ENCODE measurements at regions not wholly inside any gene's neighbourhood (a gene's known extent, or its start where the extent isn't known, plus 50 kb on each side); places are given as distances from the start of the nearest gene placed in this dataset.

- Histone ChIP-seq H4K20me1 (ENCODE audit: insufficient read depth) (no peaks in the 10 kb centered on the region), H3K4me2 (ENCODE audit: unreplicated experiment) (no peak overlapping the region), H3K9me3 (ENCODE audit: low read depth) (no peaks in the 10 kb centered on the region), H3K9ac (no peak overlapping the region), H3F3A (ENCODE audit: insufficient read depth) (peaks cover 30% of the 10 kb centered on the region), H3K36me3 (ENCODE audit: low read depth) (no peaks in the 10 kb centered on the region), H3K9me2 (ENCODE audit: insufficient read depth) (no peaks in the 10 kb centered on the region), H3K4me1 (ENCODE audit: insufficient read depth) (peaks cover 36% of the 10 kb centered on the region), H2AFZ (no peak overlapping the region), H3K27me3 (replicated peaks; ENCODE audit: insufficient read depth) (no peaks in the 10 kb centered on the region), H3K79me2 (ENCODE audit: insufficient read depth) (no peaks in the 10 kb centered on the region), H3K4me3 (no peak overlapping the region), H3K27ac (no peak overlapping the region)
- in situ Hi-C loops (cut with MboI), result no loop called here
- no peak for TF ChIP-seq EZH2 (IDR thresholded peaks at IDR 0.05; ENCODE audit: insufficient read depth, poor library complexity, severe bottlenecking)
- TF ChIP-seq EZH2phosphoT487 (IDR thresholded peaks at IDR 0.05; ENCODE audit: insufficient read depth, low read depth), result no peak
- DNase-seq, result peak; percentile 38
- WGBS, 2 experiments (ENCODE audit: low coverage in 1 of 2, low lambda C conversion rate in 2 of 2, missing lambda C conversion rate in 2 of 2), result 72 to 75% methylated on average over 3 of the region's 3 CpGs
Observed at GRCh38 chr17:20925091-20925490, 117.7 kb downstream of the USP22 start.

DNA sequence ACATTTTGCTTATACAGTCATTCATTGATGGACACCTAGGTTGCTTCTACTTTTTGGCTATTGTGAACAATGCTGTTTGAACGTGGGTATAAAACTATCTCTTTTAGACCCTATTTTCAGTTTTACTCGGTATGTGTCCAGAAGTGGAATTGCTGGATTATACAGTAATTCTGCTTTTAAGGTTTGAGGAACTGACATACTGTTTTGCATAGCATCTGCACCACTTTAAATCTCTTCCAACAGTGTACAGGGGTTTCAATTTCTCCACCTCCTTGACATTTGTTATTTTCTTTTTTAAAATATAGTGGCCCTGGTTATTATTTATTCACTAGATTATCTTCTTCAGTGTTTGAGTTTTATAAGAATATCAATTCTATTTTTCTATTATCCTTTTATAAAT, 116.9 kb downstream of the USP22 start:
- Histone ChIP-seq H3K36me3 (ENCODE audit: low read depth) (no peaks in the 10 kb centered on the region), H3K27ac (no peak overlapping the region), H2AFZ (0 out of 2 replicates have a peak overlapping the region, but pooled peaks have one; percentile 35), H3K9me2 (ENCODE audit: insufficient read depth) (no peaks in the 10 kb centered on the region), H4K20me1 (ENCODE audit: insufficient read depth) (no peaks in the 10 kb centered on the region), H3K9ac (no peak overlapping the region), H3K9me3 (ENCODE audit: low read depth) (no peaks in the 10 kb centered on the region), H3K79me2 (ENCODE audit: insufficient read depth) (no peaks in the 10 kb centered on the region), H3F3A (ENCODE audit: insufficient read depth) (peaks cover 22% of the 10 kb centered on the region), H3K4me2 (ENCODE audit: unreplicated experiment) (no peak overlapping the region), H3K27me3 (replicated peaks; ENCODE audit: insufficient read depth) (no peaks in the 10 kb centered on the region), H3K4me3 (no peak overlapping the region), H3K4me1 (ENCODE audit: insufficient read depth) (peaks cover 32% of the 10 kb centered on the region)
- TF ChIP-seq EZH2 (IDR thresholded peaks at IDR 0.05; ENCODE audit: insufficient read depth, poor library complexity, severe bottlenecking) (no peak), EZH2phosphoT487 (IDR thresholded peaks at IDR 0.05; ENCODE audit: insufficient read depth, low read depth) (no peak)
- in situ Hi-C loops (cut with MboI), result no loop called here
- 31 to 44% methylated on average over 2 of the region's 2 CpGs for WGBS, 2 experiments (ENCODE audit: low coverage in 1 of 2, low lambda C conversion rate in 2 of 2, missing lambda C conversion rate in 2 of 2)
- no peak for DNase-seq

- in situ Hi-C loops (cut with MboI), result no loop called here
Observed at GRCh38 chr17:20926532-20926931, 116.3 kb downstream of the USP22 start.

DNA sequence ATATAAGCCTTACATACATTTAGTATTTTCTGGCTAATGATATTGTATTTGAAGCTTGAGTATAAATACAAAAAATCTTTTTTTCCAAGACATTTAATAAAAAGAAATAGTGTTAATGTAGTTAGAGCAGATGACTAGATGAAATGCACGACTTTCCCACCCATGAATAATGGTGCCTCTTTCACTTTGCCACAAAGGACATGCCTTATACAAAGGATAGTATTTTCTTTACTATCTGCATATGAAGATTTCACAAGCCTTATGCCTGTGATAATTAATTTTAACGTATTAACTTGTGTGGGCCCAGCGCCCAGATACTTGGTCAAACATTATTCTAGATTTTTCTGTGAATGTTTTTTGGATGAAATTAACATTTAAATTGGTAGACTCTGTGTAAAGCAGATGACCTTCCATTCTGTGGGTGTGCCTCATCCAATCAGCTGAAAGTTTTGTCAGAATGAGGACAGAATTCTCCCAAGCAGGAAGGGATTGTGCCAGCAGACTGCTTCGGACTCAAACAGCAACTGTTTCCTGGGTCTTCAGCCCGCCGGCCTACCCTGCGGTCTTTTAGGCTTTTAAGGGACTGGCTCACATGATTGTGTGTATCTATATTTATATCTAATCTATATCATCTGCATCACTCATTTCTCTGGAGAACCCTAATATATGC, 115.4 kb downstream of the USP22 start:
- peaks cover 18% of the 10 kb centered on the region for H3K4me1 ChIP-seq (ENCODE audit: insufficient read depth)
- H3K27ac ChIP-seq, result no peak overlapping the region
- H3K4me2 ChIP-seq (ENCODE audit: unreplicated experiment), result no peak overlapping the region
- DNase-seq, result no peak
- no peaks in the 10 kb centered on the region for H3K9me2 ChIP-seq (ENCODE audit: insufficient read depth)
- no peaks in the 10 kb centered on the region for H3K79me2 ChIP-seq (ENCODE audit: insufficient read depth)
- 93 to 94% methylated on average over 7 of the region's 7 CpGs for WGBS, 2 experiments (ENCODE audit: low coverage in 1 of 2, low lambda C conversion rate in 2 of 2, missing lambda C conversion rate in 2 of 2)
- no peak overlapping the region for H2AFZ ChIP-seq
- no peak overlapping the region for H3K4me3 ChIP-seq
- TF ChIP-seq EZH2phosphoT487 (IDR thresholded peaks at IDR 0.05; ENCODE audit: insufficient read depth, low read depth), result no peak
- no peaks in the 10 kb centered on the region for H3K9me3 ChIP-seq (ENCODE audit: low read depth)
- H3K36me3 ChIP-seq (ENCODE audit: low read depth), result no peaks in the 10 kb centered on the region
- H4K20me1 ChIP-seq (ENCODE audit: insufficient read depth), result no peaks in the 10 kb centered on the region
- H3F3A ChIP-seq (ENCODE audit: insufficient read depth), result peaks cover 7% of the 10 kb centered on the region; the same call in 1 of the 2 replicates
- in situ Hi-C loops (cut with MboI), result no loop called here
- no peak overlapping the region for H3K9ac ChIP-seq
- no peaks in the 10 kb centered on the region for H3K27me3 ChIP-seq (replicated peaks; ENCODE audit: insufficient read depth)

More at GRCh38 chr17:20926532-20926931, 116.3 kb downstream of the USP22 start:
- Histone ChIP-seq H3K79me2 (ENCODE audit: insufficient read depth) (no peaks in the 10 kb centered on the region), H3F3A (ENCODE audit: insufficient read depth) (peaks cover 16% of the 10 kb centered on the region), H3K4me1 (ENCODE audit: insufficient read depth) (peaks cover 26% of the 10 kb centered on the region), H3K4me2 (ENCODE audit: unreplicated experiment) (no peak overlapping the region), H3K9ac (no peak overlapping the region), H3K9me2 (ENCODE audit: insufficient read depth) (no peaks in the 10 kb centered on the region), H3K4me3 (no peak overlapping the region), H3K27ac (no peak overlapping the region), H3K9me3 (ENCODE audit: low read depth) (no peaks in the 10 kb centered on the region), H3K36me3 (ENCODE audit: low read depth) (no peaks in the 10 kb centered on the region), H2AFZ (no peak overlapping the region), H3K27me3 (replicated peaks; ENCODE audit: insufficient read depth) (no peaks in the 10 kb centered on the region), H4K20me1 (ENCODE audit: insufficient read depth) (no peaks in the 10 kb centered on the region)
- 17 to 21% methylated on average over 2 of the region's 2 CpGs for WGBS, 2 experiments (ENCODE audit: low coverage in 1 of 2, low lambda C conversion rate in 2 of 2, missing lambda C conversion rate in 2 of 2)
- no peak for TF ChIP-seq EZH2 (IDR thresholded peaks at IDR 0.05; ENCODE audit: insufficient read depth, poor library complexity, severe bottlenecking)
- no peak for TF ChIP-seq EZH2phosphoT487 (IDR thresholded peaks at IDR 0.05; ENCODE audit: insufficient read depth, low read depth)
- peak; percentile 24 for DNase-seq

All from GM23248 (cell line).